Fibroblast of villous mesenchyme (primary cell): ENCODE measurements at regions not wholly inside any gene's neighbourhood (a gene's known extent, or its start where the extent isn't known, plus 50 kb on each side); places are given as distances from the start of the nearest gene placed in this dataset.

Experiments
- DNase-seq: peaks from one replicate; pipeline ENCODE4 v3.0.0-alpha.2; 2010; ENCODE audit warnings: low read depth
- H3K4me3 ChIP-seq: 2 replicates; pipeline ENCODE4 v1.5.1; 2011; ENCODE audit warnings: low read depth, mild to moderate bottlenecking, low read length
- CTCF ChIP-seq: IDR thresholded peaks from 2 replicates; pipeline ENCODE4 v1.5.1; 2012; ENCODE audit warnings: low read depth, mild to moderate bottlenecking, low read length; ENCODE audit not compliant: insufficient read depth

- no peak for TF ChIP-seq CTCF
- no peak overlapping the region for H3K4me3 ChIP-seq
- no peak for DNase-seq
Measured at GRCh38 chr9:105039175-105039799, 111.3 kb upstream of the ABCA1 start.

GRCh38 chr9:105043370-105043936 is 115.5 kb upstream of the ABCA1 start:
- no peak for TF ChIP-seq CTCF
- DNase-seq: no peak
- H3K4me3 ChIP-seq: no peak overlapping the region

- no peak for DNase-seq
- no peak overlapping the region for H3K4me3 ChIP-seq
- TF ChIP-seq CTCF: no peak
Measured at GRCh38 chr9:105044518-105044917, 116.6 kb upstream of the ABCA1 start.

GRCh38 chr9:105046907-105047741 is 119.2 kb upstream of the ABCA1 start:
- DNase-seq: no peak
- TF ChIP-seq CTCF: no peak
- H3K4me3 ChIP-seq: no peak overlapping the region

- TF ChIP-seq CTCF: no peak
- no peak overlapping the region for H3K4me3 ChIP-seq
- DNase-seq: no peak
Measured at GRCh38 chr9:105047742-105048041, 119.7 kb upstream of the ABCA1 start.

- DNase-seq: no peak
- TF ChIP-seq CTCF: no peak
- no peak overlapping the region for H3K4me3 ChIP-seq
Measured at GRCh38 chr9:105048331-105048730, 120.4 kb upstream of the ABCA1 start.

GRCh38 chr9:105050296-105050695 is 122.3 kb upstream of the ABCA1 start:
- TF ChIP-seq CTCF: no peak
- H3K4me3 ChIP-seq: no peak overlapping the region
- DNase-seq: peak; percentile 58
